Mucosa of rectum (tissue), 2 donors: ENCODE measurements at regions not wholly inside any gene's neighbourhood (a gene's known extent, or its start where the extent isn't known, plus 50 kb on each side); places are given as distances from the start of the nearest gene placed in this dataset.

Experiments
- H3K27ac ChIP-seq, 2 donors: one replicate each; pipeline ENCODE4 v1.7.0; 2013; ENCODE audit warnings: inconsistent platforms in 2 of 2, low read depth in 2 of 2, low read length in 2 of 2
- H3K27me3 ChIP-seq, 2 donors: one replicate each; pipeline ENCODE4 v1.7.0; 2013; ENCODE audit warnings: low read length in 2 of 2; ENCODE audit not compliant: control insufficient read depth in 2 of 2, insufficient read depth in 2 of 2
- H3K36me3 ChIP-seq, 2 donors: one replicate each; pipeline ENCODE4 v1.7.0; 2013; ENCODE audit warnings: low read length in 2 of 2; ENCODE audit not compliant: control insufficient read depth in 2 of 2, insufficient read depth in 2 of 2
- H3K4me1 ChIP-seq, 2 donors: one replicate each; pipeline ENCODE4 v1.7.0; 2013; ENCODE audit warnings: low read length in 2 of 2, mild to moderate bottlenecking in 1 of 2; ENCODE audit not compliant: control insufficient read depth in 2 of 2, insufficient read depth in 2 of 2
- H3K4me3 ChIP-seq, 2 donors: one replicate each; pipeline ENCODE4 v1.7.0; 2013; ENCODE audit warnings: low read length in 2 of 2
- H3K9ac ChIP-seq, 2 donors: one replicate each; pipeline ENCODE4 v1.7.0; 2013; ENCODE audit warnings: low read length in 2 of 2, low read depth in 1 of 2, mild to moderate bottlenecking in 1 of 2
- H3K9me3 ChIP-seq, 2 donors: one replicate each; pipeline ENCODE4 v1.7.0; 2013; ENCODE audit warnings: low read length in 2 of 2; ENCODE audit not compliant: control insufficient read depth in 2 of 2
- donor health status: healthy.
- donor health status: Normal muscosa, but diverticular disease.

- Histone ChIP-seq H3K4me1 (no peaks in the 10 kb centered on the region), H3K9ac (no peak overlapping the region), H3K27me3 (peaks cover 0 to 2% of the 10 kb centered on the region in 2 donors), H3K36me3 (no peaks in the 10 kb centered on the region), H3K27ac (no peak overlapping the region), H3K4me3 (no peak overlapping the region), H3K9me3 (no peaks in the 10 kb centered on the region)
Measured at GRCh38 chr7:156109988-156110387, 297.7 kb upstream of the SHH start.

- no peaks in the 10 kb centered on the region for H3K9me3 ChIP-seq
- no peak overlapping the region for H3K27ac ChIP-seq
- no peaks in the 10 kb centered on the region for H3K4me1 ChIP-seq
- no peak overlapping the region for H3K9ac ChIP-seq
- H3K4me3 ChIP-seq, result no peak overlapping the region
- H3K27me3 ChIP-seq, result peaks cover 0 to 2% of the 10 kb centered on the region in 2 donors
- H3K36me3 ChIP-seq, result no peaks in the 10 kb centered on the region
Measured at GRCh38 chr7:156109076-156109475, 296.8 kb upstream of the SHH start.

GRCh38 chr7:156107957-156108356 is 295.7 kb upstream of the SHH start:
- Histone ChIP-seq H3K4me3 (no peak overlapping the region), H3K9me3 (no peaks in the 10 kb centered on the region), H3K27ac (no peak overlapping the region), H3K27me3 (peaks cover 0 to 2% of the 10 kb centered on the region in 2 donors), H3K36me3 (no peaks in the 10 kb centered on the region), H3K9ac (no peak overlapping the region), H3K4me1 (no peaks in the 10 kb centered on the region)

GRCh38 chr7:156106107-156106426 is 293.8 kb upstream of the SHH start:
- H3K9ac ChIP-seq, result no peak overlapping the region
- H3K9me3 ChIP-seq, result no peaks in the 10 kb centered on the region
- no peak overlapping the region for H3K4me3 ChIP-seq
- H3K4me1 ChIP-seq, result no peaks in the 10 kb centered on the region
- H3K27me3 ChIP-seq, result peaks cover 0 to 2% of the 10 kb centered on the region in 2 donors
- no peaks in the 10 kb centered on the region for H3K36me3 ChIP-seq
- H3K27ac ChIP-seq, result no peak overlapping the region

GRCh38 chr7:156105337-156106106 is 293.3 kb upstream of the SHH start:
- H3K27me3 ChIP-seq, result peaks cover 0 to 2% of the 10 kb centered on the region in 2 donors
- H3K9me3 ChIP-seq, result no peaks in the 10 kb centered on the region
- H3K9ac ChIP-seq, result no peak overlapping the region
- no peaks in the 10 kb centered on the region for H3K36me3 ChIP-seq
- no peaks in the 10 kb centered on the region for H3K4me1 ChIP-seq
- H3K27ac ChIP-seq, result no peak overlapping the region
- no peak overlapping the region for H3K4me3 ChIP-seq

- Histone ChIP-seq H3K9ac (no peak overlapping the region), H3K4me3 (no peak overlapping the region), H3K9me3 (no peaks in the 10 kb centered on the region), H3K36me3 (no peaks in the 10 kb centered on the region), H3K27ac (no peak overlapping the region), H3K27me3 (peaks cover 0 to 2% of the 10 kb centered on the region in 2 donors), H3K4me1 (no peaks in the 10 kb centered on the region)
Measured at GRCh38 chr7:156104501-156105336, 292.5 kb upstream of the SHH start.

- Histone ChIP-seq H3K9ac (no peak overlapping the region), H3K4me1 (no peaks in the 10 kb centered on the region), H3K27ac (no peak overlapping the region), H3K27me3 (peaks cover 0 to 2% of the 10 kb centered on the region in 2 donors), H3K36me3 (no peaks in the 10 kb centered on the region), H3K9me3 (no peaks in the 10 kb centered on the region), H3K4me3 (no peak overlapping the region)
Measured at GRCh38 chr7:156102267-156102666, 290.0 kb upstream of the SHH start.

GRCh38 chr7:156101355-156101754 is 289.1 kb upstream of the SHH start:
- Histone ChIP-seq H3K4me1 (no peaks in the 10 kb centered on the region), H3K36me3 (no peaks in the 10 kb centered on the region), H3K4me3 (no peak overlapping the region), H3K27me3 (peaks cover 0 to 2% of the 10 kb centered on the region in 2 donors), H3K27ac (no peak overlapping the region), H3K9ac (no peak overlapping the region), H3K9me3 (no peaks in the 10 kb centered on the region)

GRCh38 chr7:156100086-156100485 is 287.8 kb upstream of the SHH start:
- H3K36me3 ChIP-seq, result no peaks in the 10 kb centered on the region
- H3K4me3 ChIP-seq, result no peak overlapping the region
- no peaks in the 10 kb centered on the region for H3K4me1 ChIP-seq
- no peak overlapping the region for H3K9ac ChIP-seq
- H3K27me3 ChIP-seq, result no peaks in the 10 kb centered on the region
- no peaks in the 10 kb centered on the region for H3K9me3 ChIP-seq
- no peak overlapping the region for H3K27ac ChIP-seq

- no peak overlapping the region for H3K9ac ChIP-seq
- no peak overlapping the region for H3K4me3 ChIP-seq
- H3K27me3 ChIP-seq, result no peaks in the 10 kb centered on the region
- no peak overlapping the region for H3K27ac ChIP-seq
- H3K9me3 ChIP-seq, result no peaks in the 10 kb centered on the region
- no peaks in the 10 kb centered on the region for H3K4me1 ChIP-seq
- H3K36me3 ChIP-seq, result no peaks in the 10 kb centered on the region
Measured at GRCh38 chr7:156099085-156099484, 286.8 kb upstream of the SHH start.
